GM12878 (cell line): ENCODE measurements at regions not wholly inside any gene's neighbourhood (a gene's known extent, or its start where the extent isn't known, plus 50 kb on each side); places are given as distances from the start of the nearest gene placed in this dataset.

Experiments used
- ASH2L ChIP-seq: fragments of 300-600, 200-600 bp; sonication (generic); IDR thresholded peaks from 2 replicates; pipeline ENCODE4 v1.6.1; 2017; ENCODE audit warnings: low read depth, mild to moderate bottlenecking, borderline replicate concordance
- FOXM1 ChIP-seq: IDR thresholded peaks from 2 replicates; pipeline ENCODE4 v1.6.1; 2012; ENCODE audit warnings: low read depth, mild to moderate bottlenecking, inconsistent platforms, low read length, moderate library complexity
- POLR2A ChIP-seq: IDR thresholded peaks from 2 replicates; pipeline ENCODE4 v1.6.1; 2011; ENCODE audit warnings: low read depth, mild to moderate bottlenecking, low read length
- SIN3A ChIP-seq: IDR thresholded peaks from 2 replicates; pipeline ENCODE4 v1.6.1; 2012; ENCODE audit warnings: low read depth, low read length, improper control_type of control experiment
- SRF ChIP-seq, 2 experiments: IDR thresholded peaks; 2 replicates each; pipeline ENCODE4 v1.6.1; 2011; ENCODE audit warnings: low read depth in 2 of 2, low read length in 2 of 2, mild to moderate bottlenecking in 1 of 2, moderate library complexity in 1 of 2
- TF ChIP-seq, protein P1 (sequence below): IDR thresholded peaks from 2 replicates; pipeline ENCODE4 v1.6.1; 2012; ENCODE audit warnings: mild to moderate bottlenecking, low read depth, low read length
- TF ChIP-seq, protein P2 (sequence below), 3 experiments: IDR thresholded peaks in 2 of 3; conservative IDR thresholded peaks in 1 of 3; 2 replicates each; pipeline ENCODE4 v1.5.1; 2011; ENCODE audit warnings: low read depth in 3 of 3, low read length in 3 of 3, mild to moderate bottlenecking in 3 of 3, control low read depth in 2 of 3, moderate library complexity in 2 of 3, inconsistent platforms in 1 of 3, mixed read lengths in 1 of 3; ENCODE audit not compliant: control insufficient read depth in 2 of 3, insufficient read depth in 1 of 3; ENCODE audit errors: extremely low read depth in 1 of 3

DNA sequence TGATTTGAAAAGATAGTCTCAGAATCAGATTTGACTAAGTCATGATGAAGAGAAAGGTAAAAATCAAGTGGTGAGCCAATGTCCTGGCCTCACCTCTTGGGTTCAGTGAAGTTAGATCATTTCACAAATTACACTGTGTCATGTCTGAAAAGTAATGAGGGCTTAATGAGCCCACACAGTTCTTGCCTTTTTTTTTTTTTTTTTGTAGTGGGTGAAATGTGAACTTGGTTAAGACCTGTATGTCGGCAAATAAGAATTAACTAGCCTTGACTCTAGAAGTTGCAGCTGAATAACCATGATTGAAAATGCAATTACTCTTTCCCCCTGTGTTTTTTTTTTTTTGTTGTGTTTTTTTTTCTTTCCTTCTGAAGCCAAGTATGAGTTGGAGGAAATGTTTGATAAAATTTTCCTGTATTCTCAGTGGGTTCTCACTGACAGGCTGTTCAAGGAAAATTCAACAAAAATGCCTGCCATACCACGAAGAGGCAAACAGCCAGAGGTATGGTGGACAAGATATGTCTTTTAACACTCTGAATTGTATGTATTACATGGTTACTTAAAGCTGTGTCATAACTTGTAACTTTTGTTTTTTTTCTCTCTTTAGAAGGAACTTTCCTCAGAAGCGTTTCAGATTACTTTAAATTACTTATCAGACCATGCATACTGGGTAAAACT, 135.2 kb upstream of the MLIP start:
- TF ChIP-seq SIN3A = no peak
- no peak for TF ChIP-seq POLR2A
- TF ChIP-seq, protein P1, sequence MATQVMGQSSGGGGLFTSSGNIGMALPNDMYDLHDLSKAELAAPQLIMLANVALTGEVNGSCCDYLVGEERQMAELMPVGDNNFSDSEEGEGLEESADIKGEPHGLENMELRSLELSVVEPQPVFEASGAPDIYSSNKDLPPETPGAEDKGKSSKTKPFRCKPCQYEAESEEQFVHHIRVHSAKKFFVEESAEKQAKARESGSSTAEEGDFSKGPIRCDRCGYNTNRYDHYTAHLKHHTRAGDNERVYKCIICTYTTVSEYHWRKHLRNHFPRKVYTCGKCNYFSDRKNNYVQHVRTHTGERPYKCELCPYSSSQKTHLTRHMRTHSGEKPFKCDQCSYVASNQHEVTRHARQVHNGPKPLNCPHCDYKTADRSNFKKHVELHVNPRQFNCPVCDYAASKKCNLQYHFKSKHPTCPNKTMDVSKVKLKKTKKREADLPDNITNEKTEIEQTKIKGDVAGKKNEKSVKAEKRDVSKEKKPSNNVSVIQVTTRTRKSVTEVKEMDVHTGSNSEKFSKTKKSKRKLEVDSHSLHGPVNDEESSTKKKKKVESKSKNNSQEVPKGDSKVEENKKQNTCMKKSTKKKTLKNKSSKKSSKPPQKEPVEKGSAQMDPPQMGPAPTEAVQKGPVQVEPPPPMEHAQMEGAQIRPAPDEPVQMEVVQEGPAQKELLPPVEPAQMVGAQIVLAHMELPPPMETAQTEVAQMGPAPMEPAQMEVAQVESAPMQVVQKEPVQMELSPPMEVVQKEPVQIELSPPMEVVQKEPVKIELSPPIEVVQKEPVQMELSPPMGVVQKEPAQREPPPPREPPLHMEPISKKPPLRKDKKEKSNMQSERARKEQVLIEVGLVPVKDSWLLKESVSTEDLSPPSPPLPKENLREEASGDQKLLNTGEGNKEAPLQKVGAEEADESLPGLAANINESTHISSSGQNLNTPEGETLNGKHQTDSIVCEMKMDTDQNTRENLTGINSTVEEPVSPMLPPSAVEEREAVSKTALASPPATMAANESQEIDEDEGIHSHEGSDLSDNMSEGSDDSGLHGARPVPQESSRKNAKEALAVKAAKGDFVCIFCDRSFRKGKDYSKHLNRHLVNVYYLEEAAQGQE = no peak
- no peak for TF ChIP-seq SRF (IDR thresholded peaks at IDR 0.05; ENCODE audit: low read depth in 2 of 2, low read length in 2 of 2)
- TF ChIP-seq ASH2L = no peak
- TF ChIP-seq, protein P2, sequence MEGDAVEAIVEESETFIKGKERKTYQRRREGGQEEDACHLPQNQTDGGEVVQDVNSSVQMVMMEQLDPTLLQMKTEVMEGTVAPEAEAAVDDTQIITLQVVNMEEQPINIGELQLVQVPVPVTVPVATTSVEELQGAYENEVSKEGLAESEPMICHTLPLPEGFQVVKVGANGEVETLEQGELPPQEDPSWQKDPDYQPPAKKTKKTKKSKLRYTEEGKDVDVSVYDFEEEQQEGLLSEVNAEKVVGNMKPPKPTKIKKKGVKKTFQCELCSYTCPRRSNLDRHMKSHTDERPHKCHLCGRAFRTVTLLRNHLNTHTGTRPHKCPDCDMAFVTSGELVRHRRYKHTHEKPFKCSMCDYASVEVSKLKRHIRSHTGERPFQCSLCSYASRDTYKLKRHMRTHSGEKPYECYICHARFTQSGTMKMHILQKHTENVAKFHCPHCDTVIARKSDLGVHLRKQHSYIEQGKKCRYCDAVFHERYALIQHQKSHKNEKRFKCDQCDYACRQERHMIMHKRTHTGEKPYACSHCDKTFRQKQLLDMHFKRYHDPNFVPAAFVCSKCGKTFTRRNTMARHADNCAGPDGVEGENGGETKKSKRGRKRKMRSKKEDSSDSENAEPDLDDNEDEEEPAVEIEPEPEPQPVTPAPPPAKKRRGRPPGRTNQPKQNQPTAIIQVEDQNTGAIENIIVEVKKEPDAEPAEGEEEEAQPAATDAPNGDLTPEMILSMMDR (IDR thresholded peaks at IDR 0.05 in 2 of 3, conservative IDR thresholded peaks at IDR 0.05 in 1 of 3; ENCODE audit: control insufficient read depth in 2 of 3, extremely low read depth in 1 of 3, insufficient read depth in 1 of 3, low read depth in 3 of 3, low read length in 3 of 3) = no peak
- no peak for TF ChIP-seq FOXM1
